CD14-positive monocyte (primary cell): ENCODE measurements at regions not wholly inside any gene's neighbourhood (a gene's known extent, or its start where the extent isn't known, plus 50 kb on each side); places are given as distances from the start of the nearest gene placed in this dataset.
A peak's percentile ranks its signal among the peaks of the same experiment; 100 is the strongest.

Source experiments
- DNase-seq, 3 donors: peaks; one replicate each; pipeline ENCODE4 v3.0.0-alpha.2; 2011 to 2022
- H2AFZ ChIP-seq: 2 replicates; pipeline ENCODE4 v1.6.0; 2012; ENCODE audit warnings: mild to moderate bottlenecking, low read depth, low read length, inconsistent platforms; ENCODE audit not compliant: insufficient read depth, poor library complexity, severe bottlenecking
- H3K27ac ChIP-seq, 2 donors: 1 replicate in 1 of 2; 2 replicates in 1 of 2; pipeline ENCODE4 v1.5.1; 2012 to 2013; ENCODE audit warnings: low read length in 2 of 2, control low read depth in 1 of 2, inconsistent platforms in 1 of 2, low read depth in 1 of 2, mild to moderate bottlenecking in 1 of 2
- H3K27me3 ChIP-seq, 2 donors: one replicate each; pipeline versions ENCODE4 v1.6.0 to v1.6.1; 2011 to 2013; ENCODE audit warnings: low read length in 2 of 2; ENCODE audit not compliant: control insufficient read depth in 2 of 2, insufficient read depth in 2 of 2
- H3K36me3 ChIP-seq, 2 donors: replicated peaks in 1 of 2; 1 replicate in 1 of 2; 2 replicates in 1 of 2; pipeline versions ENCODE4 v1.5.1 to v1.6.1; 2012 to 2013; ENCODE audit warnings: low read length in 2 of 2, control low read depth in 1 of 2, inconsistent platforms in 1 of 2, mild to moderate bottlenecking in 1 of 2; ENCODE audit not compliant: insufficient read depth in 2 of 2, control insufficient read depth in 1 of 2
- H3K4me1 ChIP-seq, 2 donors: 1 replicate in 1 of 2; 2 replicates in 1 of 2; pipeline versions ENCODE4 v1.5.1 to v1.6.1; 2012 to 2013; ENCODE audit warnings: low read length in 2 of 2, control low read depth in 1 of 2, inconsistent platforms in 1 of 2, mild to moderate bottlenecking in 1 of 2, moderate library complexity in 1 of 2; ENCODE audit not compliant: insufficient read depth in 2 of 2, control insufficient read depth in 1 of 2
- H3K4me2 ChIP-seq: replicated peaks from 2 replicates; pipeline ENCODE3; 2012; ENCODE audit warnings: low read length, moderate library complexity, mild to moderate bottlenecking; ENCODE audit not compliant: poor library complexity, severe bottlenecking; ENCODE audit errors: extremely low read depth
- H3K4me3 ChIP-seq, 3 experiments: fragments of 200-600 bp in 1 of 3; sonication (generic) in 1 of 3; replicated peaks in 1 of 3; 1 replicate in 2 of 3; 2 replicates in 1 of 3; pipeline ENCODE4 v1.5.1; 2011 to 2013; ENCODE audit warnings: low read length in 3 of 3, mild to moderate bottlenecking in 3 of 3, control low read depth in 2 of 3, low read depth in 2 of 3, inconsistent platforms in 1 of 3, moderate library complexity in 1 of 3
- H3K79me2 ChIP-seq: 2 replicates; pipeline ENCODE4 v1.6.0; 2012; ENCODE audit warnings: mild to moderate bottlenecking, control low read depth, inconsistent platforms, low read length, moderate library complexity; ENCODE audit not compliant: insufficient read depth
- H3K9ac ChIP-seq: 2 replicates; pipeline ENCODE4 v1.6.0; 2017; ENCODE audit warnings: low read length, mild to moderate bottlenecking; ENCODE audit not compliant: insufficient read depth, poor library complexity, severe bottlenecking
- H3K9me3 ChIP-seq, 2 donors: replicated peaks in 1 of 2; 1 replicate in 1 of 2; 2 replicates in 1 of 2; pipeline versions ENCODE4 v1.5.1 to v1.6.1; 2012 to 2013; ENCODE audit warnings: low read length in 2 of 2, control low read depth in 1 of 2; ENCODE audit not compliant: control insufficient read depth in 1 of 2, insufficient read depth in 1 of 2
- H4K20me1 ChIP-seq: 2 replicates; pipeline ENCODE4 v1.6.0; 2012; ENCODE audit warnings: mild to moderate bottlenecking, low read length, control low read depth, moderate library complexity; ENCODE audit not compliant: insufficient read depth
- H3K27ac Mint-ChIP-seq, 7 donors: one replicate each; pipeline ENCODE4 v1.8.0; 2020; ENCODE audit warnings: mild to moderate bottlenecking in 7 of 7, mixed read lengths in 7 of 7, moderate library complexity in 6 of 7, inconsistent platforms in 2 of 7
- H3K27me3 Mint-ChIP-seq, 3 donors: one replicate each; pipeline ENCODE4 v1.8.0; 2021 to 2022; ENCODE audit warnings: low read depth in 3 of 3, mild to moderate bottlenecking in 3 of 3, mixed read lengths in 3 of 3, moderate library complexity in 3 of 3, inconsistent platforms in 1 of 3
- H3K36me3 Mint-ChIP-seq, 2 donors: one replicate each; pipeline ENCODE4 v1.8.0; 2020; ENCODE audit warnings: mixed read lengths in 2 of 2, inconsistent platforms in 1 of 2, mild to moderate bottlenecking in 1 of 2
- H3K4me1 Mint-ChIP-seq: one replicate; pipeline ENCODE4 v1.8.0; 2020; ENCODE audit warnings: mild to moderate bottlenecking, mixed read lengths
- H3K4me3 Mint-ChIP-seq, 2 donors: one replicate each; pipeline ENCODE4 v1.8.0; 2020; ENCODE audit warnings: mild to moderate bottlenecking in 2 of 2, mixed read lengths in 2 of 2, moderate library complexity in 1 of 2
- H3K9me3 Mint-ChIP-seq, 7 donors: one replicate each; pipeline ENCODE4 v1.8.0; 2020 to 2022; ENCODE audit warnings: mixed read lengths in 7 of 7, mild to moderate bottlenecking in 6 of 7, moderate library complexity in 6 of 7, inconsistent platforms in 2 of 7
- WGBS: methylation state at CpG from one replicate; pipeline ENCODE4 v1.1.5; 2013; ENCODE audit warnings: missing lambda C conversion rate; ENCODE audit not compliant: insufficient coverage; 5-methylcytosine and 5-hydroxymethylcytosine counted together
- intact Hi-C, 2 donors: fragments of 100-400 bp; cut with micrococcal nuclease; formaldehyde crosslinking; loops; one replicate each; pipeline versions ENCODE4 v1.15.0 to v1.15.1; 2023
- TF ChIP-seq, protein P1 (sequence below): fragments of 200-600 bp; IDR thresholded peaks from one replicate; pipeline ENCODE4 v1.8.0; 2022; ENCODE audit warnings: antibody characterized with exemption, mild to moderate bottlenecking

DNA sequence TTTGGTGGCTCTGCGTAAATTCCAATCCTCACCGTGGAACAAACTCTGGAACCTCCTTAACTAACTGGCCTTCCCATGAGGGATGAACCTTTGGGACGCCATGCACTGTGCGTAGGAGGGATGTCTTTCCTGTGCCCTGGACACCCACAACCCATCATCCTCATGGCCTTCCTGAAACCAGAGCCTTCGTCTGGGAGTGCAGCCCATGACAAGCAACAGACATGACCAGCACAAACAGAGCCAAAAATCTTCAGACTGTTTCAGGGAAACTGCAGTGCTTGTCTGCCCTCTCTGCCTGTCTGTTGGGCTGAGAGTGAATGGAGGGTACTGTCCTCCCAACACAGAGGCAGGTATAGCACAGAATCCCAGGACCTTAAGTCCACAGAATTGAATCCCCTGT, 61.1 kb upstream of the BOC start:
- no peak overlapping the region for H3K4me3 Mint-ChIP-seq
- Histone ChIP-seq H3K9me3 (no peaks in the 10 kb centered on the region), H2AFZ (no peak overlapping the region), H3K27ac (no peak overlapping the region), H3K27me3 (no peaks in the 10 kb centered on the region), H3K4me1 (no peaks in the 10 kb centered on the region), H4K20me1 (no peaks in the 10 kb centered on the region), H3K79me2 (no peaks in the 10 kb centered on the region), H3K36me3 (no peaks in the 10 kb centered on the region), H3K4me3 (no peak overlapping the region), H3K4me2 (no peak overlapping the region), H3K9ac (no peak overlapping the region)
- H3K9me3 Mint-ChIP-seq: peaks cover 0 to 2% (median 0%) of the 10 kb centered on the region in 7 donors
- TF ChIP-seq, protein P1, sequence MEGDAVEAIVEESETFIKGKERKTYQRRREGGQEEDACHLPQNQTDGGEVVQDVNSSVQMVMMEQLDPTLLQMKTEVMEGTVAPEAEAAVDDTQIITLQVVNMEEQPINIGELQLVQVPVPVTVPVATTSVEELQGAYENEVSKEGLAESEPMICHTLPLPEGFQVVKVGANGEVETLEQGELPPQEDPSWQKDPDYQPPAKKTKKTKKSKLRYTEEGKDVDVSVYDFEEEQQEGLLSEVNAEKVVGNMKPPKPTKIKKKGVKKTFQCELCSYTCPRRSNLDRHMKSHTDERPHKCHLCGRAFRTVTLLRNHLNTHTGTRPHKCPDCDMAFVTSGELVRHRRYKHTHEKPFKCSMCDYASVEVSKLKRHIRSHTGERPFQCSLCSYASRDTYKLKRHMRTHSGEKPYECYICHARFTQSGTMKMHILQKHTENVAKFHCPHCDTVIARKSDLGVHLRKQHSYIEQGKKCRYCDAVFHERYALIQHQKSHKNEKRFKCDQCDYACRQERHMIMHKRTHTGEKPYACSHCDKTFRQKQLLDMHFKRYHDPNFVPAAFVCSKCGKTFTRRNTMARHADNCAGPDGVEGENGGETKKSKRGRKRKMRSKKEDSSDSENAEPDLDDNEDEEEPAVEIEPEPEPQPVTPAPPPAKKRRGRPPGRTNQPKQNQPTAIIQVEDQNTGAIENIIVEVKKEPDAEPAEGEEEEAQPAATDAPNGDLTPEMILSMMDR: no peak
- no peak overlapping the region for H3K27ac Mint-ChIP-seq
- H3K27me3 Mint-ChIP-seq: peaks cover 0 to 6% (median 0%) of the 10 kb centered on the region in 3 donors
- no peaks in the 10 kb centered on the region for H3K4me1 Mint-ChIP-seq
- DNase-seq: no peak
- 100% methylated on average over 3 of the region's 5 CpGs for WGBS
- intact Hi-C loops: no loop called here
- H3K36me3 Mint-ChIP-seq: no peaks in the 10 kb centered on the region

DNA sequence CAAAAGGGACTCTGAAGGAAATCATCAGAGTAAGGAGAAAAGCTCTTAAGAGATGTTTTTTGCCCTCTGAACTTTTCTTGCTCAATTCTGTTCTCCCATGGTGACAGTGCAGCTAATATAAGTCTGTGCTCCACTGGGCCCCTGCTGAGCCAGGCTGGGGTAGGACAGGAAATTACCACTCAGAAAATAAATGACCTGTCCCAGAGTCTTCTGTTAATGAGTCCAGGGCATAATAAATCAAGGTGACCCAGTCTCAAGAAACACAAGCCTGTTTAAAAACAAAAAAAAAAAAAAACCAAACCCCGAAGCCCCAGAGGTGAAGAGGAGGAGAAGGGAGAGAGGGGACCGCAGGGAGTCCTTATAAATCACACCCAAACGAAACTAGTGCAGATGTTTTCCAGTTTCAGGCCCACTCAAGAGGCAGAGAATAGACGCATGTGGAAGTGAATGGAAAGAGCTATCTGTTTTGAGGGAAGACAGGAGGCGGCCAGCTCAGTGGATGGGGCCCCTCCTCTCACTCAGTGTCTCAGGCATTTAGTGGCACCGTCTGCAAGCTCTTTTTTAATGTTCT, 59.8 kb upstream of the BOC start:
- 83% methylated on average over 2 of the region's 6 CpGs for WGBS
- TF ChIP-seq, protein P1: no peak
- DNase-seq: no peak
- Mint-ChIP-seq H3K27ac (peak overlapping the region in 1 of 7 donors; percentile 6), H3K36me3 (no peaks in the 10 kb centered on the region), H3K9me3 (peaks cover 0 to 2% (median 0%) of the 10 kb centered on the region in 7 donors), H3K27me3 (peaks cover 0 to 6% (median 0%) of the 10 kb centered on the region in 3 donors), H3K4me1 (no peaks in the 10 kb centered on the region), H3K4me3 (no peak overlapping the region)
- Histone ChIP-seq H3K9ac (no peak overlapping the region), H3K4me1 (no peaks in the 10 kb centered on the region), H3K36me3 (no peaks in the 10 kb centered on the region), H3K4me2 (no peak overlapping the region), H2AFZ (no peak overlapping the region), H3K79me2 (no peaks in the 10 kb centered on the region), H3K27ac (no peak overlapping the region), H4K20me1 (no peaks in the 10 kb centered on the region), H3K9me3 (no peaks in the 10 kb centered on the region), H3K4me3 (no peak overlapping the region), H3K27me3 (no peaks in the 10 kb centered on the region)
- intact Hi-C loops: no loop called here
